GM18507 (cell line): ENCODE measurements at regions not wholly inside any gene's neighbourhood (a gene's known extent, or its start where the extent isn't known, plus 50 kb on each side); places are given as distances from the start of the nearest gene placed in this dataset.

Experiments used
- DNase-seq: peaks from one replicate; pipeline ENCODE4 v3.0.0; 2011; ENCODE audit warnings: low read depth; ENCODE audit not compliant: insufficient read length; ENCODE audit errors: extremely low spot score
- FAIRE-seq: peaks from 2 replicates; lab custom pipeline; 2011; peaks lifted over from hg19 to GRCh38; lab: Jason Lieb, UNC

DNA sequence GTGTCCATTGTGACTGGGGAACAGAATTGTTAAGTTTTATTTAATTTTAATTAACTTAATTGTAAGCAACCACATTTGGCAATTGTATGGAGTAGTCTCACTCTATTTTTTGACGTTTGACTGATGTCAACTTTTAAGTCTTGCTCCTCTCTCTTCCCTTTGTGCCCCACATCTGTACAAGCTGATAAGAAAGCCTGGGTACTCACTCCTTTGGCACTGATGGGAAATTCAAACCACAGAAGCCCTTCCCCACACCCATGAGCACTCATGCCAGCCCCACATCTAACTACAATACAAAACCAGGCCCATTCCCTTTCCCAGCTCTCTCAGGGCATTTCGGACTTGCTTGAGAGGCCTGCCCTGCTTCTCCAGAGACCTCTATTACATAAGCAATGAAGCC is 451.5 kb upstream of the KIF2A start:
- no peak for FAIRE-seq
- DNase-seq, result no peak

DNA sequence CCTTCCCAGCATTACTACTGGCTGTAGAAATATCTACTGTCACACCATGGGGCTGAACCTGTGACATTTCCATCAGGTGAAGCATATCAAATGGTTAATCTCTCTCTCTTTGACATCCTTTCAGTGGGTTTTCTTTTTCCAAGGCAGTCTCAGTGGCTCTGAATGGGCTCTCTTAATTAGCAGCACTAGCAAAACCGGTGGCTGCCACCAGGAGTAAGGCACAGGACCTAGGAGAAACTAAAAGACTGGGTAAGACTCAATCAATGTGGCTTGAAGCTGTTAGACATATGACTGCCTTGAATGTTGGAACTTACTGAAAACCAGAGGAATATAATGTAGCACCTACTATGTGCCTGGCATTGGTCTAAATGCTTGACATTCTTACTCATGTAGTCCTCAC is 445.0 kb upstream of the KIF2A start:
- DNase-seq (no peak), FAIRE-seq (no peak)

DNA sequence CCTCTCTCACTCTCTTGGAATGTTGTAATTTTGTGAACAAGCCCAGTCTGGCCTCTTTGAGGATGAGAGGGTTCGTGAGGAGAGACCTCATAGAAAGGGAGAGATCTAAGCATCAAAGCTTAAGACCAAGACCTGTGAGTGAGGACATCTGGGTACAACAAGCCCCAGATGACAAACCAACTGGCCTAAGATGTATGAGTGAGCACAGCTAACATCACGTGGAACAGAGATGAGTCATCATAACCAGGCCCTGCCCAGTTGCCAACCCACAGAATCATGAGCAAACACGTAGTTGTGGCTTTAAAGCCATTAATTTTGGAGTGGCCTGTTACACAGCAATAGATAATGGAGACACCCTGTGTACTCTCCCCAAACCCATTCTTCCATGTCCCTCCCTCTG is 439.1 kb upstream of the KIF2A start:
- no peak for FAIRE-seq

DNA sequence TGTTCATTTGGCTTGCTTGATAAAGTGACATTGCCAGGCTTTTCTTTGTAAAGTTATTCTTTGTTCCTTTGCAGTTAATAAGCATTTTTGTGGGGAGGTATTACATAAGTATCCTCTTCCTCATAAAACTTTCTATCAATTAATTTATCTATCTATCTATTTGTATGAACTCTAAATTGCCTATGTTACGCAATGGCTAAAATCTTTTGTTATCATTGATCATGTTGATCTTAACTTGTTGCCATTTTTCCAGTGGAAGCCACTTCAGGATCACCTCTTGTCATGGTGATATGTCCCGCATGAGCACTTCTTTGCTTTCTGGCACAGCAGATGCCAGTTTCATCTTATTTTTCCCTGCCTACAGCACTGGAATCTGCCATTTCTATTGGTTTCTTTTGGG is 436.7 kb upstream of the KIF2A start:
- FAIRE-seq (no peak), DNase-seq (no peak)

More for the DNA sequence above, 439.1 kb upstream of the KIF2A start:
- no peak for DNase-seq

DNA sequence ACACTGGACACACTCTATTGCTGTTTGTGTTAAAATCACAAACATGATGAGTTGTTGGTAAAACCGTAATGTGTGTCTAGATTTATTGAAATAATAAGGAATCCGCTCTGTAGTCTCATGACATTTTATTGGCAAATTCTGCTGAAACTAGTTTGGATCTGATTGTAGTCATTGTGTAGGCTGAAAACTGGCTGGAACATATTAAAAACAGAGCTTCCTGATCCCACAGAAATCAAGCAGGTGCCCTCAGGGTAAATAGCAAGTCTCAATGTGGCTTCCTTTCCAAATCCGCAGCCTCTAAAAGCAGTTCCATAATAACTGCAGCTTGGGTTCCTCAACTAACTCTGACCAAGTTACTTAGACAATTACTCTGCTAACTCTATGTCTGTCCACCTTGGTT is 427.5 kb upstream of the KIF2A start:
- FAIRE-seq, result no peak
- no peak for DNase-seq

DNA sequence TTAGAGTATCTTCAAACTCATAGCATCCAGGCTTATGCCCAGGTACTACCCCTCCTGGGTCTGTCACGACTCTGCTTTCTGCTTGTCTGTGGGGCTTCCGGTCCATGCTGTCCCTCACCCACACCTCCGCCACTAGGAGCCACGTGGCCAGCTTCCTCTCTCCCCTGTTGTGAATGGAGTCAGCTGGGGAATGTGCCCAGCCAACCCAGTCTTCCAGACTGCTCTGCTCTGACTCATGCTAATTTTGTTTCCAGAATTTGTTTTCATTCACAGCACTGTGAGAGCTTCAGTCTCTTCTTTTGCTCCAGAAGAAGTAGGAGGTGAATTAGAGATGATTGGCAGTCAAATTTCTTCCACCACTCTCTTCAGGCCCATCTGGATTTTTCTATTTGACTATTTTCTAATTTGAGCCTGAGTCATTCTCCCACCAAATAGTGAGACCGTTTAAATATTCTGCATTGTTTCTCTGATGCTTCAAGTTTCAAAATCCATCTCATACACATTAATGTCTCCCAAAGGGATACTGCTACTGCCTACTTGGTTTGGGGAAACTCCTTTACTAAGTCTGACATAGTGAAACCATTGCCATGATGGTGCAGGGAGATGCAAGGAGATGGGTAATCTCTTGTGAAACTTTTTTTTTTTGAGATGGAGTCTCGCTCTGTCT is 424.1 kb upstream of the KIF2A start:
- no peak for FAIRE-seq
- DNase-seq, result no peak

DNA sequence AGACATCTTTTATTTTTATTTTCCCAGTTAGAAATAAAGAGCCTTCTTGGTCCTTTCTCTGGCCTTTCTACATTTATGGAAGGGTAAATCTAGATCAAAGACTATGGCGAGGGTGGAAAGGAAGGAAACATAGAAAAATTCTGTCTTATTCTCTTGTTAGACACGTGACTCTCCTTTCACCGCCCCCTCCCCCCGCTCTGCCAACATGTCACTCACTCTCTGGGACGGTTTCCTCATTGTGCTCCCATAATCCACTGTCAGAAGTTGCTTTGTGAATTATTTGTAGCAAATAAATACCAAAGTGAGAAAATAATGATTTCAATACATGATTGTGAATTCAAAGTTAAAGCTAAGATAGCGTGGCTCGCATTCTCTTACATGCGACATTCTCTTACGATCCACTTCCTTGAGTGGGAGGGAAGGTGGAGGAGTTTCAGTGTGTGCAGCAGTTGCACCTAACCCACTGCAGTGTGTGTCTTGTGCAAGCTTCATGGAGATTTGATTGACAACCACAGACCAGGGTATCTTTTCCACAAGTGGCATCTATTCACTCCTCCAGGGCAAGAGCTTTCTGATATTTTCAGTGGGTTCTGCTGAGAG is 423.0 kb upstream of the KIF2A start:
- DNase-seq, result no peak
- no peak for FAIRE-seq

DNA sequence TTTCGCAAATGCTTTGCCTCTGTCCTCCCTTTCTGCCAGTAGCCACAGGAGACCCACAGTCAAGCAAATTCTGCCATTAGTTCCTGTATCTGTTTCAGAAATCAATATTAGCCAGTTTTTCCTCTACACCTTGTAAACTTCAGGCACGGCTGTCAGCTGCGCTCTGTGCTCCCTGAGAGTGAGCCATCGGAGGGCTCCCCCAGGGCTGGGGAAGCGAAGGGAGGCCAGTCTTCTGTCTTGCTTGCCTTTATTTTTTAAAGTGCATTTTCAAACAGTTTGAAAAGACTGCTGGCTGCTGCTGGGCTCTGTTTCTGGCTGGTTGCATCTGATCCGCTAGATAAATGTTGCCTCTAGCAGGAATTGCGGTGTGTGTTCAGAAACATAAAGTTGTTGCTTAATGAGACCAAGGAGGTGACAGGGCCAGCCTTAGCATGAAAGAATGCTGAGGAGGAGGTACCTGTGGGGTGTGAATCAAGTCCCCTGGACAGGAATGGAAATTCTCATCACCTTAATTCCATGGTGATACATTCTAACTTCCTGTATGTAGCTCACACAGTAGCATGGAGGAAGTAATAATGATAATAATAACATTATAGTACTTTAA is 421.7 kb upstream of the KIF2A start:
- FAIRE-seq (no peak), DNase-seq (no peak)

DNA sequence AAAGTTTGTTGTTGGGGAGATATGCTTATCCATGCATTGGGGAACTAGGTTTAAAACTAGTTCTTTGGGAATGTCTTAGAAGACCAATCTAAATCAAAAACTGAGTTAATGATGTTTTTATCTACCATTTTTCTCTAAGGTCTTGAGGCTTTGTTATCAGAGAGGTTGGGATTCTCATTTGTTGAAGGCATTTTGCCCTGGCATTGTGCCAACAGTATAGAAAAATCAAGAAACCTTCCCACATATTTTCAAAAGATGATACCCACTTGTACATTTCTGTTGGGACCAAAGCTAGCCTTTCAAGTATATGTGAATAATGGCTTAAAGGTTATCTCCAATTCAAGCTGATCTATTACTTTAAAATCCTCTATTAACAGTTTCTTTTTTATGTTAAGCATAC is 419.8 kb upstream of the KIF2A start:
- DNase-seq (no peak), FAIRE-seq (no peak)

DNA sequence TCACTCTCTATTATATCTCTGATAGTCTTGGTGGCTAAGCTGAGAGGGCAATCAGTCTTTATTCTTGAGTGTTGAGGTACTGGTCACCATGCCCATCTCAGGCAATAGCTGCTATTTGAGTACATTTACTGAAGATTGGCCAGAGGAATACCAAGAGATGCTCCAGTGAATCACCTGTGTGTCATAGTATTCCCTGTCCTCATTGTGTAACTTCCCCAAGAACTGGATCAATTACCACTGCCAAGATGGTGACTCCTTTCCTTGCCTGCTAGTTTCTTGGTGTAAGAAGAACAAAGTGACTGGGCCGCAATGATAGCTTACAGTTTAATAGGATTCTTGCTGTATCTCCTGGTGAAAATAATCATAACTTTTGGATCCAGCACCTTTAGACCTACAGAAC is 418.7 kb upstream of the KIF2A start:
- DNase-seq, result no peak
- FAIRE-seq, result no peak

DNA sequence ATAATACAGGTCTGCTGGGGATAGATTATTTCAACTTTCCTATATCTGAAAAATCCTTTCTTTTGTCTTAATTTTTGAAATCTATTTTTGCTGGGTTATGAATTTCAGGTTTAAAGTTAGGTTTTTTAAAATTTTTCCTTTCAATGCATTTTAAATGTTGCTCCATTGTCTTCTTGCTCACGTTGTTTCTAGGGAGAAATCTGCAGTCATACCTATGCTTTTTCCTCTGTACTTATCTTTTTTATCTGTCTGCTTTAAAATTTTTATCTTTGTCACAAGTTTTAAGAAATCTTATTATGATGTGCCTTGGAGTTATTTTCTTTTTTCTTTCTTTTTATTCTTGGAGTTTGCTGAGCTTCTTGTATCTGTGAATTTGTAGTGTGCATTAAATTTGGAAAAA is 412.0 kb upstream of the KIF2A start:
- no peak for FAIRE-seq
- no peak for DNase-seq

DNA sequence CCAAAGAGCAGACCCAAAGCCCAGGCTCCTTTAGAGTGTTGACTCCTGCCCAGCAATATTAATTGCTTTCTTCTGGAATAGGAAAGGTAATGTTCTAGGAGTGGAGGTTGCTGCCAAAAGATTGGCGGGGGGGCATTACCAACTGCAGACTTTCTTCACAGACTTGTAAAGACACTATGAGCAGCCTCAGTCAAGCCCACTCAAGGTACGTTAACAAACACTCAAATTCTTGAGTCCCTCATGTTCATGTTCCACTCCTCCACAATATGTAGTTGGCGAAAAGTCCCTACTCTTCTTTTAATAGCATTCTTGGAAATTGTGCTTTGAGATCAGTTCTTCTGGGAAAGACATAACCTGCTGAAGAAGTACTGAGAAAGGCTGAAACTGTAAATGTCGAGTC is 409.2 kb upstream of the KIF2A start:
- FAIRE-seq, result no peak

DNA sequence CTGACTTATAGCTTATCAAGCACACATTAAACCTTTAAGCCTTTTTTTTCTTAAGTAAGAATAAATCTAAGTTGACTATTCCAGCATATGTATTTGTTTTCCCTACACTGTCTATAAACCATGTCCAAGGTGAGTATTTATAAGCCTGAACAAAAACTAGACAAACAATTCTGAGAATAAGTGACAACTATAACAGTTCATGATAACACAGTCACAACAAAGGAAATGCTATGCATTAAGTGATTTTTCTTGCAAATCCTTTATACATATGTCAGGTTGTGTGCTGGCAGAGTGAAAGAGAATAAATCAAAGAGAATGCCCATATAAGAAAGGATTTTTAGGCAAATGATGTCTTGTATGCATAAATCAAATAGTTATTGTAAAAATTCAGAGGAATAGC is 408.8 kb upstream of the KIF2A start:
- no peak for DNase-seq
- FAIRE-seq, result no peak

More for the DNA sequence above, 409.2 kb upstream of the KIF2A start:
- DNase-seq, result no peak

DNA sequence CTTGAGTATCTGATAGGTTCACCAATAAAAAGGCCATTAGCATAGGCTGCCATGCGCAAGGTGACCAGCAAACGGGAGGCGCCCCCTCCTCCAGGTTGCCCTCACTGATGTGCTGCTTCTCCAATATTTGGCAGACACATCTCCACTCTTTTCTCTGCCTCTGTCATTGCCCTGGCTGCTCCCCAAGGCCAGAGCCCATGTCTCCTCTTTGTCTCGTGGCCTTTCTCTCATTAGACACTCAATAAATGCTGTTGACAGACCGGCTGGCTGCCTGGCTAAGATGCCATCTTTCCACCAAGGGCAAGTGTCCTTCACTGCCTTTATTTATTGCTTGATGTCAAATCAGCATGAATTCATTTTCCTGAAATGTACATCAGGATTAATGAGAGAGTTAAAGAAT is 404.0 kb upstream of the KIF2A start:
- no peak for FAIRE-seq

DNA sequence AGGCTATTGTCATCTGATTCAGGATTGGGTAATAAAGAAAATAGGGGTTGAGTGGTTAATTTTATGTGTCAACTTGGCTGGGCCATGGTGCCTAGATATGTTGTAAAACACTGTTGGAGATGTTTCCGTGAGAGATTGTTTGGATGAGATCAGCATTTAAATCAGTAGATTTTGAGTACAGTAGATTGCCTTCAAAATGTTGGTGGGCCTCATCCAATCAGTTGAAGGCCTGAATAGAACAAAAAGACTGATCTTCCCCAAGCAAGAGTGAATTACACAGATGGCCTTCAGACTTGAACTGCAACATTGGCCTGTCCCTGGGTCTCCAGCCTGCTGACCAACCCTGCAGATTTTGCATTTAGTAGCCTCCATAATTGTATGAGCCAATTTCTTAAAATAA is 401.3 kb upstream of the KIF2A start:
- DNase-seq (no peak), FAIRE-seq (no peak)

More for the DNA sequence above, 404.0 kb upstream of the KIF2A start:
- no peak for DNase-seq

DNA sequence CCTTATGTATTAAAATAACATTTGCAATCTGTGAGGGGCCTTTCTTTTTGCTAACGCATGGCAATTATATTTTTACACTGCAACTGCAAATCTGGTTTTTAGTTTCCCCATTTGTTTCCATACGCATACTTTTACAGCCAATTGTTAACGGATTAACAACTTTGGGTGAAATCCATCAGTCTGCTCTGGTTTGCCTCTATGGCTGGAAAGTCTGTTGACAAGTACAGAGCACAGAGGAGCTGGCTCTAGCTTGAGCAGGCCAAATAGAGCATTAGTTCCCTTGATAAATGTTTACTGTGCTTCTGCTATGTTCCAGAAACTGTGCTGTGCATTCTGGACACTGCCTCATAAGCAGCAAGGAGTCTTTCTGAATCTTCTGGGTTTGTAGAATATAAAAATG is 400.4 kb upstream of the KIF2A start:
- no peak for DNase-seq
- FAIRE-seq, result no peak

DNA sequence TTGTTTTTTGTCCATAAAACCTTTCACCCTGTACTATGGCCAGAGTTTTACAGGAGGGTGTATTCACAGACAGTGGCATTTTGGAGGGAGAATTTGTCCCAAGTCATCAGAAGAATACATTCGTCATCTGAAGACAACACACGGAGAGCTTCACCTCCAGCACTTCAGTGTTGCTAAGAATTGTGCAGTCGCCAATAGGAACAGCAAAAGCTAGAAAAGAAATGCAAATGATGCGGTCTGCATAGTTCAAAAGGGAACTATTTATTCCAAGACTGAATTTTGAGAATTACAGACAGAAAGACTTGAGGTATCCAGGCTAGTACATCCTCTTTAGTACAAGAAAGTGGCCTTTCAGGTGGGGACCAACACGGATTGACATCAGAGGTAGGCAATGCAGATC is 399.2 kb upstream of the KIF2A start:
- DNase-seq (no peak), FAIRE-seq (no peak)

DNA sequence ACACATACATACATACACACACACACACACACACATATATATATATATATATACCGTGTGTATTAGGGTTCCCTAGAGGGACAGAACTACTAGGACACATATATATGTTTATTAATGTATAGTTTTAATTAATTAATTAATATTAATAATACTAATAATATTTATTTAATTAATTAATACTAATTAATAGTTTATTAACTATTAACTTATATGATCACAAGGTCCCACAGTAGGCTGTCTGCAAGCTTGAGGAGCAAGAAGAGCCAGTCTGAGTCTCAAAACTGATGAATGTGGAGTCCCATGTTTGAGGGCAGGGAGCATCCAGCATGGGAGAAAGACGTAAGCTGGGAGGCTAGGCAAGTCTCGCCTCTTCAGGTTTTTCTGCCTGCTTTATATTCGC is 398.0 kb upstream of the KIF2A start:
- FAIRE-seq (no peak), DNase-seq (no peak)

DNA sequence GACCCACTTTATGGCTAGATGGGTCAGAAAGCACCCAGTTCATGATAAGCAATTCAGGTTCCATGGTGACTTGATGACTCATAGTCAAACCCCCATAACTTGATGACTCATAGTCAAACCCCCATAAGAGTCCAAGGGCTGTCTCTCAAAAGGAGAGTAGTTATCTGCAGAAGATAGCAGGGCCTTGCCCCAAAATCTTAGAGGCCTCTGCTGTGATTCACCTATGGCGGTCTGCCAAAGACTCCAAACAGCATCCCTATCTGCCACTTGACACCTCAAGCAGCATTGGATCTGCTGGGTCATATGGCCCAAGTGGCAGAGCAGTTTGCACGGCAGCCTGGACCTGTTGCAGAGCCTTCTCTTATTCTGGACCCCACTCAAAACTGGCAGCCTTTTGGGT is 395.2 kb upstream of the KIF2A start:
- DNase-seq, result no peak
- FAIRE-seq, result no peak

DNA sequence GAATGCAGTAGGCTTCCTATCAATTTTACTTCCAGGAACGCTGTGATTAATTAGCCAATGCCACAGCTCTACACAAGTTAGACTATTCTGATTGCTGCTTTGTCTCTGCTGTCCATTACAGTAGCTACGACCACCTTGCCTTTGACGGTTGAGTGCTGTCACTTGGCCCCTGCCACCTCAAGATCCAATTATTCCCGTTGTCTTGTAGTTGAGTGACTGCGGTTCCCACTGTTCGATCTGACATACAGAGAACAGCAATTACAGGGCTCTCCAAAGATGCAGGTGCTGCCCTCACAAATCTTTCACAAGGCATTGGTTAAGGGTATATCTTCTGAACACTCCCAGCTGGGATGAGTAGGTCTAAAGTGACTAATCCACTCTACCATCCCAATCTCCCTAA is 393.4 kb upstream of the KIF2A start:
- no peak for DNase-seq
- no peak for FAIRE-seq

DNA sequence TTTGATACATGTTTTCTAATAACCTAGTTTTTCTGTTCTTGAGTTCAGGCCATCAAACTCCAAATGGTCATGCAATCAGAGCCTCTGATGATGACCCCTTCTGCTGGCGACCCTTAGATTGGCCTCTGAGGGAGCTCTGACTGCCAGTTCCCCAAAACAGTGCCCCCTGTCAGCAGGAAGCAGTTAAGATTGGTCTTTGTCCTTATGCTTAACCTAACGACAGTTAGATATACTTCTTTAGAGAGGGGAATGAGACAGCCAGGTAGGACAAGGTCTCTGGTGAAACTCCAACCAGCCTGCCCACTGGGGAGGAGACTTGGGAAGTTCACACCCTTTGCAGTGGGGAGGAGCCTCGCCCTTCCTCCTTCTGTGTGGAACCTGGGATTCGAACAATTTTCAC is 390.4 kb upstream of the KIF2A start:
- DNase-seq (no peak), FAIRE-seq (no peak)
